ENCODE measurements at regions not wholly inside any gene's neighbourhood (a gene's known extent, or its start where the extent isn't known, plus 50 kb on each side); places are given as distances from the start of the nearest gene placed in this dataset.

- Histone ChIP-seq H3K9ac (replicated peaks in 1 of 4; ENCODE audit: extremely low read depth in 1 of 4, low read depth in 3 of 4, low read length in 3 of 4) (no peak overlapping the region), H3K4me1 (replicated peaks in 1 of 4; ENCODE audit: control insufficient read depth in 3 of 4, insufficient read depth in 4 of 4, low read length in 3 of 4) (peaks cover 2 to 26% (median 11%) of the 10 kb centered on the region in 4 experiments), H3K9me3 (ENCODE audit: insufficient read depth in 2 of 2, low read depth in 1 of 2, low read length in 1 of 2) (no peaks in the 10 kb centered on the region), H3K4me2 (ENCODE audit: insufficient read depth in 1 of 2, low read depth in 2 of 2, low read length in 2 of 2) (no peak overlapping the region), H3K27ac (ENCODE audit: low read depth, low read length) (no peak overlapping the region), H2BK5ac (ENCODE audit: low read depth, low read length) (peak overlapping the region; percentile 60; the same call in 1 of the 2 replicates), H2AK5ac (ENCODE audit: low read depth, low read length) (no peak overlapping the region), H2BK15ac (ENCODE audit: low read length) (no peak overlapping the region), H3K79me1 (ENCODE audit: low read depth, low read length) (no peaks in the 10 kb centered on the region), H4K8ac (ENCODE audit: extremely low read depth, insufficient read depth, low read length) (no peak overlapping the region; the same call in 1 of the 2 replicates), H3K79me2 (ENCODE audit: control insufficient read depth in 1 of 2, insufficient read depth in 2 of 2, low read length in 2 of 2) (no peaks in the 10 kb centered on the region), H3K36me3 (ENCODE audit: control insufficient read depth in 2 of 4, insufficient read depth in 4 of 4, low read length in 3 of 4) (no peaks in the 10 kb centered on the region; a peak in 1 of 8 replicates), H4K91ac (replicated peaks; ENCODE audit: insufficient read length, low read length) (peak overlapping the region; percentile 32), H3K4me3 (ENCODE audit: extremely low read depth in 1 of 4, insufficient read depth in 2 of 4, low read depth in 3 of 4, low read length in 4 of 4) (no peak overlapping the region), H3K56ac (replicated peaks; ENCODE audit: insufficient read length, low read depth, low read length) (no peak overlapping the region), H3K23me2 (ENCODE audit: low read depth, low read length) (peaks cover 18% of the 10 kb centered on the region), H3K18ac (ENCODE audit: extremely low read depth, low read length) (no peak overlapping the region), H4K20me1 (replicated peaks in 1 of 2; ENCODE audit: control insufficient read depth in 1 of 2, insufficient read depth in 2 of 2, low read length in 2 of 2) (peaks cover 0 to 13% of the 10 kb centered on the region in 2 experiments), H3K14ac (ENCODE audit: insufficient read length) (no peak overlapping the region), H2AFZ (ENCODE audit: low read length) (no peak overlapping the region), H3K27me3 (replicated peaks in 1 of 4; ENCODE audit: control insufficient read depth in 3 of 4, extremely low read depth in 1 of 4, insufficient read depth in 3 of 4, low read length in 3 of 4) (no peaks in the 10 kb centered on the region), H3K23ac (ENCODE audit: insufficient read length) (no peak overlapping the region), H2BK12ac (ENCODE audit: low read depth, low read length) (no peak overlapping the region), H4K5ac (ENCODE audit: insufficient read length, low read depth, low read length) (no peak overlapping the region), H2BK120ac (replicated peaks; ENCODE audit: low read depth, low read length) (no peak overlapping the region), H3K4ac (replicated peaks; ENCODE audit: insufficient read length, low read depth, low read length) (no peak overlapping the region), H2BK20ac (ENCODE audit: low read length) (0 out of 2 replicates have a peak overlapping the region, but pooled peaks have one; percentile 8)
- CTCF ChIA-PET (ENCODE audit: partially characterized antibody): no interaction called here
- no peak for DNase-seq (ENCODE audit: low read depth in 1 of 2, low spot score in 2 of 2)
- FAIRE-seq: no peak
- 94% methylated on average over 22 of the region's 22 CpGs; no CpG with 5 or more reads in 1 of the 2 experiments for WGBS, 2 experiments (ENCODE audit: extremely low coverage in 1 of 2, insufficient coverage in 1 of 2, insufficient read length in 1 of 2, insufficient replicate concordance in 2 of 2, low coverage in 1 of 2, low lambda C conversion rate in 2 of 2, missing lambda C conversion rate in 1 of 2)
- POLR2A ChIA-PET (ENCODE audit: partially characterized antibody): no interaction called here
- no peak for TF ChIP-seq YY1 (IDR thresholded peaks at IDR 0.05; ENCODE audit: low read depth, low read length)
- no peak for TF ChIP-seq SRF (IDR thresholded peaks at IDR 0.05; ENCODE audit: low read depth, low read length)
- no peak for TF ChIP-seq SIX5 (IDR thresholded peaks at IDR 0.05; ENCODE audit: low read depth, low read length)
- TF ChIP-seq JUND (IDR thresholded peaks at IDR 0.05; ENCODE audit: low read length): no peak
- no peak for TF ChIP-seq SP2 (IDR thresholded peaks at IDR 0.05; ENCODE audit: low read length)
- TF ChIP-seq RNF2 (IDR thresholded peaks at IDR 0.05; ENCODE audit: borderline replicate concordance, low read depth, low read length, missing control alignments, poor library complexity, severe bottlenecking): no peak
- no peak for TF ChIP-seq USF2 (IDR thresholded peaks at IDR 0.05; ENCODE audit: low read length)
- TF ChIP-seq BCL11A (IDR thresholded peaks at IDR 0.05; ENCODE audit: low read depth in 2 of 2, low read length in 2 of 2): no peak
- TF ChIP-seq BACH1 (IDR thresholded peaks at IDR 0.05; ENCODE audit: low read length): no peak
- no peak for TF ChIP-seq EGR1 (IDR thresholded peaks at IDR 0.05; ENCODE audit: borderline replicate concordance, low read depth, low read length)
- TF ChIP-seq TCF12 (IDR thresholded peaks at IDR 0.05; ENCODE audit: low read depth, low read length): no peak
- no peak for TF ChIP-seq ATF3 (IDR thresholded peaks at IDR 0.05; ENCODE audit: insufficient read depth, low read depth, low read length)
- TF ChIP-seq KDM1A (IDR thresholded peaks at IDR 0.05; ENCODE audit: borderline replicate concordance, low read length): no peak
Observed at GRCh38 chr2:2850218-2850755, 519.2 kb upstream of the MYT1L start.

Measured in H1 (cell line).